GM21423 (cell line): ENCODE measurements at regions not wholly inside any gene's neighbourhood (a gene's known extent, or its start where the extent isn't known, plus 50 kb on each side); places are given as distances from the start of the nearest gene placed in this dataset.
"Not testable (repeated sequence)": the region's sequence is repeated elsewhere in the genome, so short reads cannot be mapped to it uniquely, and the experiment has no call there.

Source experiments
- ATAC-seq: cut with Tn5 transposase; IDR thresholded peaks from one replicate; pipeline ENCODE4 v1.9.1; 2021; ENCODE audit warnings: mild to moderate bottlenecking, moderate library complexity; ENCODE audit not compliant: unreplicated experiment

DNA sequence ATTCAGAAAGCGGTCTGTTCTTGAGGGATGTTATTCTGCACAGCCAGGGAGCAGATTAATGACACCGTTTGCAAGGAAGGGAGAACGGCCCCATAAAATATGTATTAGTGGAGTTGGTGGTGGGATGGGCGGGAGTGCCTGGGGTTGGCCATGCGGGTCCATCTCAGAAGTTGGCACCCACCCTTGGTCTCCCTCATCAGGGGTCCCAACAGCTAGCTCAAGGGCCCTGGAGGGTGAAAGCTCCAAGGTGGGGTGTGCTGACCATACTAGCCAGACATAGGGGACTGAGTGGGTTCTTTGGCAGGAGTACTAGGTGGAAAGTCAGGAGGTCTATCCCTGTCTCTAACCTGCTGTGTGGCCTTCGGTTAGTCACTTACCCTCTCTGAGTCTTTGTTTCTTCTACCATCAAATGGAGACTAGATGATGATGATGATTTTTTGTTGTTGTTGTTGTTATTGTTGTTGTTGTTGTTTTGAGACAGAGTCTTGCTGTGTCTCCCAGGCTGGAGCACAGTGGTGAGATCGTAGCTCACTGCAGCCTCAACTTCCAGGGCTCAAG, 83.2 kb upstream of the BRD7 start:
- no peak for ATAC-seq

DNA sequence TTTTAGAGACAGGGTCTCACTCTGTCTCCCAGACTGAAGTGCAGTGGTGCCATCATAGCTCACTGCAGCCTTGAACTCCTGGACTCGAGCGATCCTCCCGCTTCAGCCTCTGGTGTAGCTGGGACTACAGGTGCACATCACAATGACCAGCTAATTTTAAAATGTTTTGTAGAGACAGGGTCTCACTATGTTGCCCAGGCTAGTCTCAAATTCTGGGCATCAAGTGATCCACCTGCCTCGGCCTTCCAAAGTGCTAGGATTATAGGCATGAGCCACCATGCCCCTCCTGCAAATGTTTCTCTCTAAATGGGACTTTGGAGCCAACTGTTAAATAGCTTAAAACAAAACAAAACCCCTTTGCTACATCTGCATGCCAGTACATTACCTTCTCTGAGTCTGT, 82.2 kb upstream of the BRD7 start:
- no peak for ATAC-seq

DNA sequence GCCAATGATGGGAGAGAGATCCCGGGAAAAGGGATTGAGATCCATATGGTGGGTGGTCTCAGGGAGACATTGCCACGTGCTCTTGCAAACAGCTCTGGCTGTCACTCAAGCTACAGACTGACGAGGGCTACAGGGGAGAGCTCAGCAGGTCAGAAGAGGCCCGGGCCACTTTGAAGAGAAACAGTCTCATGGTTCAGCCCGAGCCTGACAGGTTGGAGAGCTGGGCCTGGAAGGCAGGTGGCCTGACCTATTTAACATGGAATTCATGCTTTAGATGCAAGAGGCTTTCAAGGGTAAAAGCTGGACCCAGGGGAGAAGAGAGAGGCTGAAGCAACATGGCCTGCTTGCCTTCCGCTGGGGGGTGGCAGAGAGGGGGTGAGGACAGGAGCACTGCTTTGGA, 81.0 kb upstream of the BRD7 start:
- ATAC-seq: no peak

DNA sequence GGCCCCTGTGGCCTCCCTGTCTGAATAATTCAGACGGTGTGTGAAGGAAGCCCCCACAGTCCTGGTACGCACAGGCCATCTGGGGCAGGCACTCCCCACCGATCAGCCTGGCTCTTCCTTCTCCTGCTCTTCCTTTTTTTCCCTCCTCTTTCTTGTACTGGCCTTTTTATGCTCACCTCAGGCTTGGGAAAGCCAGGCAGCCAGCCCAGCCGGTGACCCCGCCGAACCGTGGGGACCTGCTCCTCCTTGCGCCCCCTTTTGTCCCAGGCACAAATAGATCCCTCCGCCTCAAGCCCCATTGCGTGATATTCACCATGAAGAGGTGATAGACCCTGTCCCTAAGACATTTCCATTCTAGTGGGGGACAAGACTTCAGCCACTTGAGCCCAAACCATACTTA, 80.2 kb upstream of the BRD7 start:
- no peak for ATAC-seq

DNA sequence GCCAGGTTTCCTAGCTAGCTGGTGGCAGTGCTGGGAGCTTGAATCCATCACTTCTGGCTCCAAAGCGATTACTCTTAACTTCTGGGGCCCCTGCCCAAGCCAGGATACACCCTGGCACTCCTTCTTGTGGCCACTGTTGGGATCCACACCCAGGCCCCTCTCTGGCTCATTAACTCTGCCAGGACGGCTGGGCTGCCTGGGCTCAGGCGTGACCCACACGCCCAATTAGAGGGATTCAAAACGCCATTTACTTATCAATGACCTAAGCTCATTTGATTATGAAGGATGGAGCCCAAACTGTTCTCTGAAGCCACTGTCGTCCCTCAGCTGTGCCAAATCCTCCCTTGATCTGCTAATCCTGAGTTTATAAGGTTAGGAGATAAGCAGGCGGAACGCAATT, 79.7 kb upstream of the BRD7 start:
- ATAC-seq: no peak

DNA sequence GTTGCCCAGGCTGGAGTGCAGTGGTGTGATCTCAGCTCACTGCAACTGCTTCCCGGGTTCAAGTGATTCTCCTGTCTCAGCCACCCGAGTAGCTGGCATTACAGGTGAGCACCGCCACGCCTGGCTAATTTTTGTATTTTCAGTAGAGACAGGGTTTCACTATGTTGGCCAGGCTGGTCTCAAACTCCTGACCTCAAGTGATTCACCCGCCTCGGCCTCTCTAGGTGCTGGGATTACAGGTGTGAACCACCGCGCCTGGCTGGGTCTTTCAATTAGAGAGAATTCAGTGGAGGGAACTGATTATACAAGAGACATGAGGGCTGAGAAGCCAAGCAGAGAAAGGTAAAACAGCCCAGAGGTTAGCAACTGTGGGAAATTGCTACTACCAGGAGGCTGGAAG, 78.6 kb upstream of the BRD7 start:
- ATAC-seq: not testable (repeated sequence)

DNA sequence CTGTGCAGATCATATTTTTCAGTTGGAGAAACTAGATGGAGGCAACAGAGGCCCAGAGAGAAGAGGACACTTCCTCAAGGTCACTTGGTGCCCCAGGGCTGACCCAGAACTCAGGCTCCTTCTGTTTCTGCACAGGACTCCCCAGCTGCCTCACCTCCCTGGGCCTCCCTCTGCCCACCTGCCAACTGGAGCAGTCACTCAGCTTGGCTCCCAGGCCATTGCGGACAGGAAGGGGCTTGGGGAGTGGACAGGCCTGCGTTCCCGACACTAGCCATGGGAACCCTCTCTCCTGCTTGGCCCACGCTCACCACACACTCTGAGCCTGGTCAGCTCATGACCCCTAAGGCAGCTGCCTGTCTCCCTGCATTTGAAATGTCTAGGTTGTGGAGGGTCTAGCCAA, 78.1 kb upstream of the BRD7 start:
- ATAC-seq: no peak

DNA sequence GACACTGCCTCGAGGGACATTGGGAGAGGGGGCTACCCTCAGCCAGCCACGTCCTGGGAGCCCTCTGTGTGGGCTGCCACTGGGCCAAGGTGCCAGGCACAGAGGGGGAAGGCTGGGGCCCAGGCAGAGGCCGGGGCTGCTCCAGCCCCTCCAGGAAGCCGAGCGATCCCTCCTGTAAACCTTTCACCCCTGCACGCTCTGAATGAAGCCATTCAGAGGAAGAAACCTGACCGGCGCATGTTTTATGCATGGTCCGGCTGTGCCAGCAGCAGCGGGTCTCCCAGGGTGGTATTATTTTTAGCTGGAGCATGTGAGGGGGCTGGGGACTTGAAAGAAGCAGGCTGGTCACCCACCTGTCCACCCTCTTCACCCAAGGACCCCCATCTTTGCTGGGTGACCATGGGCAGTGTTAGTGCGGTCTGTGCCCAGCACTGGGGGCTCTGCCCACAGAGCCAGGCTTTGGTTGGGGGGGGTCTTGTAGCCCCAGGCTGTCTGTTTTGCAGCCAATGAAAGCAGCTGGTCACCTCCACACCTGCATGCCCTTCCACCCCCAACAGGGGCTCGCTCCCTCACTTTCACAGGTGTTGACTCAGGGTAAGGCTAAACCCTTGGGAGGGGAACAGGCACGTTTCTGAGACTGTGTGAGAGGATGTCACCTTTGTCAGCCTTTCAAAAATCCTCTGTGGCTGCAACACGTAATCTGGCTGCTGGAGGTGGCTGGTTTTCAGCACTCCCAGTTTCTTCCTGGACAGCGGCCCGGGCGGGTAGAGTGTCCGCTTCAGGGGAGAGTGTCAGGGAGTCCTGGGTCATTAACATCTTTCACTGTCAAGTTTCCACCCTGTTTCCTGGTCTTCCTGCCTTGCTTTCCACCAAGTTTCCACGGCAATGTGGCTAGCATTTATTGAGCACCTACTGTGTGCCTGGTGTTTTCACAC, 77.1 kb upstream of the BRD7 start:
- no peak for ATAC-seq

DNA sequence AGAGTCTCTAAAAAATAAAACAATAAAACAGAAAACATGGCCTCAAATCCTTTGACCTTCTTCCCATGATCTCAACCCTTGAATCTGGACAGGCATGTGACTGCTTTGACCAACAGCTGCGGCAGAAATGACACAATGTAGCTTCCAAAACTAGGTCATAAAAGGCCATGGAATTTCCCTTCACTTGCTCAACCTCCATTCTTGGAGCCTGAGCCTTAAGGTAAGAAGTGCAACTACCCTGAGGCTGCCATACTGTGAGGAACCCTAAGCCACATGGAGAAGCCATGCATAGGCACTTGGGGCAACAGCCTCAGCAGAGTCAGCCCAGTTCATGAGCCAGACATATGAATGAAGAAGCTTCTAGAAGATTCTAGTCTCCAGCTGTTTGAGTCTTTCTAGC, 75.7 kb upstream of the BRD7 start:
- no peak for ATAC-seq

DNA sequence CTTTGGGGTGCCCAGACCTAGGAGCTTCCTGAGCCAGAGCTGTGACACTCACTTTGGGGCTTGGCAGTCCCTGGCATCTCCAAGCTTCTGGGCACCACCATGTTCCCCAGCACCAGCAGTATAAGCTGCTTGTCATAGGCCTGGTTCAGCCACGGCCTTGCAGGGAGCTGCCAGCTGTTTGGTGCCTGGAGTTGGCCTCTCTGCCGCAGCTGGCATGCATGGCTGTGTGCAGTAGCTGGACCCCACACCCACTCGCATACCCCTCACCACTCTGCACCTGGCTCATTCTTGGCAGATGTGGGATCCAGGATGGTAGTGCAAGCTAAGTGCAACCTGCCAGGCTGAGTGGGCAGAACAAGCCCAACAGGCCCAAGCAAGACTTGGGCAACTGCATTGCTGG, 73.4 kb upstream of the BRD7 start:
- no peak for ATAC-seq

DNA sequence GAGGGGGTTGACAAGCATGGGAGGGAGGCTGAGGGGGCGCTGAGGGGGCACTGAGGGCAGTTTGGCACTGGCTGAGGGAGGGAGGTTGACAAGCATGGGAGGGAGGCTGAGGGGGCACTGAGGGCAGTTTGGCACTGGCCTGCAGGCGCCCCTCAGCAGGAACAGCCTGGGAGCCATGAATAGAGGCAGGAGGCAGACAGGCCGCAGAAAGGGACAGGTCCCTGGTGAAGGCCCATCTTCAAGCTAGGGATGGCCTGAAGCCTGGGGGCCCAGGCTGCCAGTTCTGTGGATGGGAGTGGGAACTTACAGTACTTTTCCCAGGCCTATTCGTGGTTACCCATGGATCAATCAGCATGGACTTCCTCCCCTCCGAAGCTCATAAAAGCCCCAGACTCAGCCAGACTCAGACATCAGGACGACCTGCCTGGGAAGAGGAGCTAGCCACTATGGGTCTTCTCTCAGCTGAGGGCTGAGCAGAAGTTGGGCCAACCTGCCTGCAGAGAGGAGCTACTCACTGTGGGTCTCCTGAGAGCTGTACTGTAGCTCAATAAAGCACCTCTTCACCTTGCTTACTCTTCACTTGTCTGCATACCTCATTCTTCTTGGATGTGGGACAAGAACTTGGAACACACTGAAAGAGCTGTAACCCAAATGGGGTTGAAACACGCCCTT, 72.8 kb upstream of the BRD7 start:
- ATAC-seq: no peak

DNA sequence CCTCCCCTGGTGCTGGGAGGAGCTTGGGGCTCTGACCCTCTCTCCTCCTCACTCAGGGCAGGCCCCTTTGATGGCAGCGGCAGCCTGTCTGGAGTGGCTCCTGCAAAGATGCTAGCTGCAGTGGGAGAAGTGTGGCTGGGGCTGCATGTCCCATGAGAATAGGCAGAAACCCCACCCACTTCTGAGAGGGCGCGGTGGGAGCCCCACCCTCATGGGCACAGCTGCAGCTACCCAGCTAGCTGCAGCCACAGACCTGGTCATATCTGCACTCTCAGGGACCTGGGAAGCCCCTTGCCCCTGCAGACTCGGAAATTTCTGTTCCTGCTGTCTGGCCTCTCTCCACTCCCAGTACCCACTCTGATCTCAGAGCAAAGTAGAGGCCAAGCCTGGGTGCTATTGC, 72.2 kb upstream of the BRD7 start:
- no peak for ATAC-seq

DNA sequence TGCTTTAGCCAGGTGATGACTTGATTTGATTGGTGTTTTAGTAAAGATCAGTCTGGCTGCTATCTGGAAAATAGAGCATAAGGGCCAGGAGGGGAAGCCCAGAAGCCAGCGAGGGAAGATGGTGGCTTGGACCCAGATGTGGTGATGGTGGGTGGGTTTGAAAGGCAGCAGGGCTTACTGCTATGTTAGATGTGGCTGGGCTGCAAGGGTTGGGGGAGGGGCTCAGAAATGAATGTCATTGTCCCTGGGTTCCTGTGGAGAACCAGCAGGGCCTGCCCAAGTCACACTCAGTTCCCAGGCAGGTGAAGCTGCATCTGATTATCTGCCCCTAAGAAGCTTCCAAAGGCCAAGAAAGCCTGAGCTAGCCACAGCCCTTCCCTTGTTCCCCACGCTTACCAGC, 71.7 kb upstream of the BRD7 start:
- no peak for ATAC-seq

DNA sequence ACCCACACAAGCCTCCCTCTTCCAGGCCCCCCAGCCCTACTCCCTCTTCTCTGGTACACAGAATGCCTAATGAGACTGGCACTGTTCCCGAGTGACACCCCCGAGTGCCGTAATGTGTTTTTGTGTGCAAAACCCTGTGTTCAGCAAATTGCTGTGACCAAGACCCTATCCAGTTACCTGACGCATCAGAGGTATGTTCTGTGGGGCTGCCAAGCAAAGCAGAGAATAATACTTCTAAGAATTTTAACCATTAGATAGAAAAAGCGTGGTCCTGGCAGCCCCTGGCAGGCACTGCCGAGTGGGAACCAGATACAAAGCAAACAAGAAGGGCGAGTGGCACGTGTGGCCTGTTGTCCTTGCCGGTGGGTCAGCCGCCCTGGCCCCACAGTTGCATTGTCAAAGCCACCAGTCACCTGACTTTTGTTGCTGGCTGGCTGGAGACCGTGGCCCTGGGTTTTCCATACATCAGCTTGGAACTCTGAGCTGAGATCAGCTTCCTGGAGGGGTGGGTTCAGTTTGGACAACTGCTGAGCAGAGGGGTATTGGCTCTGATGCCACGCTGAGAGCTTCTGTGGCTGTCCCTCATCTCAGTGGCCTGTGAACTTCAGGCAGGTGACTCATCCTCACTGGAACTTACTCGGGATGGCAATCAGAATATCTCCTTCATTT, 69.1 kb upstream of the BRD7 start:
- ATAC-seq: no peak

DNA sequence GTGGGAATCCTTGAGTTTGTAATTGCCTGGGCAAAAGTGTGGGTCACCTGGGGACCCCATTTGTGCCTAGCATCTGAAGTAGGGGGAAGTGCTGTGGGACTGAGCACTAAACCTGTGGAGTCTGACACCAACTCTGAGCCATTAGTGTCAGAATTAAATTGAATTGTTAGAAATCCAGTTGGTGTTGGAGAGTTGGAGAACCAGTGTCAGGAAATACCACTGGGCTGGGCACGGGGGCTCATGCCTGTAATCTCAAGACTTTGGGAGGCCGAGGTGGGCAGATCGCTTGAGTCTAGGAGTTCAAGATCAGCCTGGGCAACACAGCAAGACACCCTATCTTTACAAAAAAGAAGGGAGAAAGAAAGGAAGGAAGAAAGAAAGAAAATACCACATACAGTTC, 67.5 kb upstream of the BRD7 start:
- ATAC-seq: no peak

DNA sequence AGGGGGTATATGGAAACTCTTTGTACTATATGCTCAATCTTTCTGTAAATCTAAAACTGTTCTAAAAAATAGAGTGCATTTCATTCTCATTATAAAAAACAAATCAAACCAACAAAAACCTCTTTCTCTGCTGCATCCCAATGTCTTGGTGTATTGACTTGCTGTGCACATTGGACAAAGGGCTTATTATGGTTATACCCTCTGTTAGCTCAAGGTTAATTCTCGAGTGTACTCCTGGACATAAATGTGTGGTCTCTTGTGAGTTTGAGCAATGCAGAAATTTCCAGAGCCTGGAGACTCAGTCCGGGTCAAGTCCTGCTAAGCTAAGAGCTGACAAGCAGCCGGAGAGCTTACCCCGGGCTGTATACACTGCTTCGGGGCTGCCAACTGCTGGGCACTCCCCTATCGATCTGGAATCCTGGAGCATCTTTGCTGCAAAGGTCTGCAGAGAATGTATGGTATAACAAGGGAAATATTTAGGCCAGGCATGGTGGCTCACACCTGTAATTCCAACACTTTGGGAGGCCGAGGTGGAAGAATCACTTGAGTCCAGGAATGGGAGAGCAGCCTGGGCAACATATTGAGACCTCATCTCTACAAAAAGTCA, 66.2 kb upstream of the BRD7 start:
- no peak for ATAC-seq

DNA sequence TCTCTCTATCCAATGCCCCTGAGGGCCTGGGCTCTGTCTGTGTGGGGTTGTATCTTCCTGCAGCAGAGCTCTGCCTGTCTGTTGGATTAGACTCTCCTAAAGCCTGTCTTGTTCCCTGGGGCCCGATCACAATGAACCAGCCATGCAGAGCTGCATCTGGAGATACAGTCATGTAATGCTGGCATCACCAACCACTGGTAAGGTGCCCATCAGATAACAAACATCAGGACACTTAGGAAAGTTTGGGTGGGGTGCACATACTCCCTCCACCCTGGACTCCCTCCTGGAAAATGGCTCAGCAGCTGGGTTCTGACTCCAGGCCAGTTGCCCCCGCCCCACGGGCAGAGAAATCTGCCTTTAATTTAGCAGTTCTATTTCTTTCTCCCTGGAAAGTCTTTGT, 61.3 kb upstream of the BRD7 start:
- no peak for ATAC-seq

DNA sequence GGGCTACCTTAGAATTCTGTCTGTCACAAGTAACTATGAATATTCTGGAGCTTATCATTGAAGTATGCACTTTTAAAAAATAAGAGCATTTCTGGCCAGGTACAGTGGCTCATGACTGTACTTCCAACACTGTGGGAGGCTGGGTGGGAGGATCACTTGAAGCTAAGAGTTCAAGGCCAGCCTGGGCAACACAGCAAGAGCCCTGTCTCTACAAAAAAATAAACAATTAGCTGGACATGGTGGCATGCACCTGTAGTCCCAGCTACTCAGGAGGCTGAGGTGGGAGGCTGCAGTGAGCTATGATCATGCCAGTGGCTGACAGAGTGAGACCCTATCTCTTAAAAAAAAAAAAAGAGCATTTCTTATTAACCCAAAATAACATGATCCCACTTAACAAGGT, 60.0 kb upstream of the BRD7 start:
- no peak for ATAC-seq

DNA sequence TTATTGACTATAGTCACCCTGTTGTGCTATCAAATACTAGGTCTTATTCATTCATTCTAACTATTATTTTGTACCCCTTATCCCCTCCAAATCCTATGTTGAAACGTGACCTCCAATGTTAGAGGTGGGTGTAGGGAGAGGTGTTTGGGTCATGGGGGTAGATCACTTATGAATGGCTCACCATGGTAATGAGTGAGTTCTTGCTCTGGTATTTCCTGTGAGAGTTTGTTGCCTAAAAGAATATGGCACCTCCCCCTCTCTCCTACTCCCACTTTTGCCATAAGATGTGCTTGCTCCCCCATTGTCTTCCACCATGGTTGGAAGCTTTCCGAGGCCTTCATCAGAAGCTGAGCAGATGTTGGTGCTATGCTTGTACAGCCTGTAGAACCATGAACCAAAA, 59.3 kb upstream of the BRD7 start:
- ATAC-seq: no peak

DNA sequence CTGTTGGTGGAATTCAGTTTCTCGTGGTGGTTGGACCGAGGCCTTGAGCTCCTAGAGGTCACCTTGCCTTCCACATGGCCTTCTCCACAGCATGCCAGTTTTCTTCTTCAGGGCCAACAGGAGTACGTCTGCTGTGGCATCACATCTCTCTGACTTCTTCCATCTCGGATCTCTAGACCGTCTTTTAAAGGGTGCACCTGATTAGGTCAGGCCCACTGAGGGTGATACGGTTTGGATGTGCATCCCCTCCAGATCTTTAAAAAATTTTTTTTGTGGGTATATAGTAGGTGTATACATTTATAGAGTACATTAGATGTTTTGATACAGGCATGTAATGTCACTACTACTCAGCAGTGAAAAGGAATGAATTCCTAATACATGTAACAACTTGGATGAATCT, 58.3 kb upstream of the BRD7 start:
- no peak for ATAC-seq

DNA sequence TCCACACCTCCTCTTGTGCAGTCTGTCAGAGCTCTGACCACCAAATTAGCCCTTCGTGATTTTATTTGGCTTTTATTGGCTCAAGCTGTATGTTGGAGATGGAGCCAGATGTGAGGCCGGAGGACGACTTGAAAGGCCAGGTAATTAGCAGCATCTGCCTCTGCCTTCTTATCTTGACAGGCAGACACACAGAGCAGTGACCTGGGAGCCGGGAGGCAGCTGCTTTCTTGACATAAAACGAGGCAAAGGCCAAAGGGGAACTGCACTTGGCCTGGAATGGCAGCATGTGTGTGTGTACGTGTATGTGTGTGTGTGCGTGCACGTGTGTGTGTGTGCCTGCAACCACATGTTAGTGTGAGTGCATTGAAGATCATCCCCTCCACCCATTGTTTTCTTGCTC, 56.9 kb upstream of the BRD7 start:
- no peak for ATAC-seq
